ENCODE measurements at regions not wholly inside any gene's neighbourhood (a gene's known extent, or its start where the extent isn't known, plus 50 kb on each side); places are given as distances from the start of the nearest gene placed in this dataset.
A peak's percentile ranks its signal among the peaks of the same experiment; 100 is the strongest.

GRCh38 chr1:84745857-84746256 is 55.6 kb upstream of the SSX2IP start:
- Histone ChIP-seq H3K9me3 (ENCODE audit: control insufficient read depth, insufficient read depth, low read depth, low read length) (no peaks in the 10 kb centered on the region), H3K4me3 (ENCODE audit: low read depth, low read length) (no peak overlapping the region), H3K4me1 (ENCODE audit: control insufficient read depth, insufficient read depth, low read length) (no peaks in the 10 kb centered on the region), H3K27ac (ENCODE audit: extremely low read depth, low read depth, low read length) (no peak overlapping the region), H3K36me3 (ENCODE audit: control insufficient read depth in 2 of 2, insufficient read depth in 1 of 2, low read length in 2 of 2) (no peaks in the 10 kb centered on the region)
- TF ChIP-seq ZNF449 (tag by site-specific recombination; IDR thresholded peaks at IDR 0.05) (0 out of 2 replicates have a peak, but pooled peaks have one; percentile 26), ZNF416 (tag by site-specific recombination; IDR thresholded peaks at IDR 0.05) (no peak), ZFP3 (tag by site-specific recombination; IDR thresholded peaks at IDR 0.05; ENCODE audit: low read depth) (peak; percentile 81)
- ChIA-PET CTCF (interaction anchor here (1.2 kb wide), 1 partner anchor 26 kb away, joined by 3 read pairs; no protein-coding TSS in a partner anchor), POLR2A (interaction anchor here (0.6 kb wide), 1 partner anchor 686 kb away, joined by 5 read pairs; no protein-coding TSS in a partner anchor)

- ChIA-PET POLR2A (no interaction called here), CTCF (interaction anchor here (0.6 to 1.3 kb wide), 4 partner anchors 10 to 1781 kb away, joined by 3 to 5 read pairs (median 3); no protein-coding TSS in a partner anchor)
- TF ChIP-seq KLF1 (tag by site-specific recombination; IDR thresholded peaks at IDR 0.05) (no peak), ZNF175 (tag by site-specific recombination; IDR thresholded peaks at IDR 0.05) (no peak), ZNF449 (tag by site-specific recombination; IDR thresholded peaks at IDR 0.05) (no peak), ZBTB1 (tag by site-specific recombination; IDR thresholded peaks at IDR 0.05) (no peak), ZNF324 (tag by site-specific recombination; IDR thresholded peaks at IDR 0.05) (no peak), ZNF157 (tag by site-specific recombination; IDR thresholded peaks at IDR 0.05) (no peak), ZNF221 (tag by site-specific recombination; IDR thresholded peaks at IDR 0.05; ENCODE audit: borderline replicate concordance) (no peak), ZNF658 (tag by site-specific recombination; IDR thresholded peaks at IDR 0.05) (no peak), SP7 (tag by site-specific recombination; IDR thresholded peaks at IDR 0.05) (no peak), ZNF580 (tag by site-specific recombination; IDR thresholded peaks at IDR 0.05) (no peak), ZNF488 (tag by site-specific recombination; IDR thresholded peaks at IDR 0.05) (no peak), ZBTB8A (tag by site-specific recombination; IDR thresholded peaks at IDR 0.05) (no peak), TRIM28 (IDR thresholded peaks at IDR 0.05; ENCODE audit: borderline replicate concordance, low read length) (no peak), PRDM6 (tag by site-specific recombination; IDR thresholded peaks at IDR 0.05) (no peak), ZNF366 (tag by site-specific recombination; conservative IDR thresholded peaks at IDR 0.05) (no peak), ZNF518A (tag by site-specific recombination; conservative IDR thresholded peaks at IDR 0.05; ENCODE audit: low read depth) (no peak), ZNF837 (tag by site-specific recombination; IDR thresholded peaks at IDR 0.05) (no peak), ZNF274 (IDR thresholded peaks at IDR 0.05; ENCODE audit: low read length) (no peak), ZNF274 (tag by site-specific recombination; IDR thresholded peaks at IDR 0.05; ENCODE audit: borderline replicate concordance) (no peak), ZNF398 (tag by site-specific recombination; IDR thresholded peaks at IDR 0.05) (no peak)
- Histone ChIP-seq H3K4me3 (ENCODE audit: low read depth, low read length) (no peak overlapping the region), H3K27ac (ENCODE audit: extremely low read depth, low read depth, low read length) (no peak overlapping the region), H3K4me1 (ENCODE audit: control insufficient read depth, insufficient read depth, low read length) (no peaks in the 10 kb centered on the region), H3K9me3 (ENCODE audit: control insufficient read depth, insufficient read depth, low read depth, low read length) (no peaks in the 10 kb centered on the region), H3K36me3 (ENCODE audit: control insufficient read depth in 2 of 2, insufficient read depth in 1 of 2, low read length in 2 of 2) (no peaks in the 10 kb centered on the region)
Measured at GRCh38 chr1:84743896-84744295, 53.6 kb upstream of the SSX2IP start.

All from HEK293 (cell line).